ENCODE measurements at regions not wholly inside any gene's neighbourhood (a gene's known extent, or its start where the extent isn't known, plus 50 kb on each side); places are given as distances from the start of the nearest gene placed in this dataset.

DNA sequence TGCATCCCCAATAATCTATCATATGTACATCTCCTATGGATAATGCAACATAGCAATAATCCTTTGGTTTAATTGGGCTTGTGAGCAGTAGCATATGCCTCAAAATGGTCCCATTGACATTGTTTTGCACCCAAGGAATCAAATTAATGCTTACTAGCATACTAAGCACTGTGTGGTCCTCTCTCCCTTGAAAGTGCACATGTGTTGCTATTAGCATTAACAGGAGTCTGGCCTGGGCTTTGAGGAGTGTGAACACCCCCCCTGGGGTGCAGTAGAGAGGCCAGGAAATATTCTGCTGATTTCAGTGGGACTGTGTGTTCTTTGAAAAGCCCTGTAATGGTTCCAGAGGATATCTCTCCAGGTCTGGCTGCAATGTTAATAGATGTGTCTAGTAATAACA lies 1148.4 kb downstream of the VRK1 start:
- TF ChIP-seq, protein P1, sequence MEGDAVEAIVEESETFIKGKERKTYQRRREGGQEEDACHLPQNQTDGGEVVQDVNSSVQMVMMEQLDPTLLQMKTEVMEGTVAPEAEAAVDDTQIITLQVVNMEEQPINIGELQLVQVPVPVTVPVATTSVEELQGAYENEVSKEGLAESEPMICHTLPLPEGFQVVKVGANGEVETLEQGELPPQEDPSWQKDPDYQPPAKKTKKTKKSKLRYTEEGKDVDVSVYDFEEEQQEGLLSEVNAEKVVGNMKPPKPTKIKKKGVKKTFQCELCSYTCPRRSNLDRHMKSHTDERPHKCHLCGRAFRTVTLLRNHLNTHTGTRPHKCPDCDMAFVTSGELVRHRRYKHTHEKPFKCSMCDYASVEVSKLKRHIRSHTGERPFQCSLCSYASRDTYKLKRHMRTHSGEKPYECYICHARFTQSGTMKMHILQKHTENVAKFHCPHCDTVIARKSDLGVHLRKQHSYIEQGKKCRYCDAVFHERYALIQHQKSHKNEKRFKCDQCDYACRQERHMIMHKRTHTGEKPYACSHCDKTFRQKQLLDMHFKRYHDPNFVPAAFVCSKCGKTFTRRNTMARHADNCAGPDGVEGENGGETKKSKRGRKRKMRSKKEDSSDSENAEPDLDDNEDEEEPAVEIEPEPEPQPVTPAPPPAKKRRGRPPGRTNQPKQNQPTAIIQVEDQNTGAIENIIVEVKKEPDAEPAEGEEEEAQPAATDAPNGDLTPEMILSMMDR (IDR thresholded peaks at IDR 0.05; ENCODE audit: low read depth, low read length), result no peak
- no peak for TF ChIP-seq POLR2A (IDR thresholded peaks at IDR 0.05; ENCODE audit: extremely low read depth, insufficient read length)

Data from NB4 (cell line).